ENCODE measurements at regions not wholly inside any gene's neighbourhood (a gene's known extent, or its start where the extent isn't known, plus 50 kb on each side); places are given as distances from the start of the nearest gene placed in this dataset.
A peak's percentile ranks its signal among the peaks of the same experiment; 100 is the strongest.

DNA sequence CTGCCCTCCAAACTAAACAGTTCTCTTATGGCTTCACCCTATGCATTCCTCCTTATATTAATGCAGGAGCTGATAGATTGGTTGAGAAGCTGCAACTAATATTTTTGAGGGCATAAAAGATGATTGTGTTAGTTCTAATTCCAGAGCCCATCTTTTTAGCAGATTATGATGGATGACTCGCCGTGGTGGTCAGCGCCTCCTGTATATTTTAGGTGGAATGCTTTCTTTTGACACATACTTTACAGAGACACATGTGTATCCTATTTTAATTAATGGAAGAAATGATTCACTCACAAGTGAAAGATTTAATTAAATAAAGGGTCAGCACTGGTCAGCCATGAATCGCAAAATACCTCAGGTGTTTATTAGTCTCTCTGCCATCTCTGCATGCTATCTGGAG is 120.7 kb downstream of the TM2D1 start:
- no peak for TF ChIP-seq JUND (IDR thresholded peaks at IDR 0.05; ENCODE audit: low read depth)
- in situ Hi-C loops (cut with HindIII; ENCODE audit: low pct_unique_long_range_greater_than_20kb, low sequenced_read_pairs), result no loop called here
- no peak for DNase-seq (ENCODE audit: low read depth in 1 of 2, low spot score in 1 of 2)

DNA sequence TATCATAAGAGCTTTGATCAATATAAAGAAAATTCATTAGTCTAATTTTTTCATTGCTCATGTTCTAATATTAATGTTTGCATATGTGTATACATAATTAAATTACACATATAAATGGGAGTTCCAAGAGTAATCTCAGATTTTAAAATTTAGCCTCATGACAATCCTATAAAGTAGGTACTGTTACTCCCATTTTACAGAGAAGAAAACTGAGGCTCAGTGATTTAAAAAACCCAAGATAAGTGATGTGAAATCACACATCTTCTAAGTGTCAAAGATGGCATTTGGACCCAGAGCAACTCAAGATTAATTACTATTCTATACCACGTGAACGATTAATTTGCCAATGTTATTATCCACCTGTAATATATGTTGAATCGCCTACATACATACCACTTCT is 122.3 kb downstream of the TM2D1 start:
- in situ Hi-C loops (cut with HindIII; ENCODE audit: low pct_unique_long_range_greater_than_20kb, low sequenced_read_pairs), result no loop called here
- DNase-seq (ENCODE audit: low read depth in 1 of 2, low spot score in 1 of 2), result no peak
- no peak for TF ChIP-seq JUND (IDR thresholded peaks at IDR 0.05; ENCODE audit: low read depth)

DNA sequence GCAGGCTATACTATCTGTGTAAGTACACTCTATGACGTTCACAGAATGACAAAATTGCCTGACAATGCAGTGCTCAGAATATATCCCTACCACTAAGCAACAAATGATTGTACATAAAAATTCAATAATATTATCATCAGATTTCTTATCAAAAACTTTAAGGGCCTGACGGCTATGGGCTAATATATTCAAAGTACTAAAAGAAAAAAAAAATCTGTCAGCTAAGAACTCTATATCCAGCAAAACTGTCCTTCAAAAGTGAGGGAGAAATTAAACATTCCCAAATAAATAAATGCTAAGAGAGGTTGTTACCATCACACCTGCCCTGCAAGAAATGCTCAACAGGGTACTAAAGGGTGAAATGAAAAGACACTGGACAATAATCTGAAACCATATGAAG is 127.3 kb downstream of the TM2D1 start:
- no peak for DNase-seq (ENCODE audit: low read depth in 1 of 2, low spot score in 1 of 2)
- TF ChIP-seq JUND (IDR thresholded peaks at IDR 0.05; ENCODE audit: low read depth), result no peak
- in situ Hi-C loops (cut with HindIII; ENCODE audit: low pct_unique_long_range_greater_than_20kb, low sequenced_read_pairs), result no loop called here

DNA sequence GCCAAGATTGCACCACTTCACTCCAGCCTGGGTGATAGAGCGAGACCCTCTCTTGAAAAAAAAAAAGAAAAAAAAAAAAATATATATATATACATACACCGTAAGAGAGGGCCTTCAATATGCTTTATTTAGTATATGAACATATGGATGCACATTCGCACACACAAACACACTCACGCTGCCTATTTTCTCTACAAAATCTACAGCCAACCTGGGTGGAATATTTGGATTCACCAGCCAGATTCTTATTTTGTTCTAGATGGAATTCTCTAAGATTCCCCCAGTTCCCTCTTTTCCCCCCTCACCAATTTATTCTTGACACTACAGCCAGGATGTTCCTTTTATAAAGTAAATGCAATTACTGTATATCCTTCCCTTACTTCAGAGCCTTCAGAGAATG is 131.6 kb downstream of the TM2D1 start:
- in situ Hi-C loops (cut with HindIII; ENCODE audit: low pct_unique_long_range_greater_than_20kb, low sequenced_read_pairs), result no loop called here
- no peak for TF ChIP-seq JUND (IDR thresholded peaks at IDR 0.05; ENCODE audit: low read depth)
- no peak for DNase-seq (ENCODE audit: low read depth in 1 of 2, low spot score in 1 of 2)

DNA sequence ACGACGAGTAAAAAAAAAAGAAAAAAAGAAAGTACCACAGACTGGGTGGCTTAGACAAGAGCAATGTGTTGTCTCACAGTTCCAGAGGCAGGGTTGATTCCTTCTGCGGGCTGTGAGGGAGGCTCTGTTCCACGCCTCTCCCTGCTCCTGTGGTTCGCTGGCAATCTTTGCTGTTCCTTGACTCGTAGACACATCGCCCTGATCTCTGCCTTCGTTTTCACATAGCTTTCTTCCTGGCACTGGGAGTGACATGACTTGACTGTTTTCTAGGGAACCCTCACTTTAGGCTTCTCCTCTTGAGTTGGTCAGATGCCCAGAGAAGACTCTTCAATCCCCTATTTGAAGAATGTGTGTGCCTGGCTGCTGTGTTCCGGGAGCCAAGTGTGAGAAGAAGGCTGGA is 133.6 kb downstream of the TM2D1 start:
- no peak for TF ChIP-seq JUND (IDR thresholded peaks at IDR 0.05; ENCODE audit: low read depth)
- no peak for DNase-seq (ENCODE audit: low read depth in 1 of 2, low spot score in 1 of 2)
- in situ Hi-C loops (cut with HindIII; ENCODE audit: low pct_unique_long_range_greater_than_20kb, low sequenced_read_pairs), result no loop called here

DNA sequence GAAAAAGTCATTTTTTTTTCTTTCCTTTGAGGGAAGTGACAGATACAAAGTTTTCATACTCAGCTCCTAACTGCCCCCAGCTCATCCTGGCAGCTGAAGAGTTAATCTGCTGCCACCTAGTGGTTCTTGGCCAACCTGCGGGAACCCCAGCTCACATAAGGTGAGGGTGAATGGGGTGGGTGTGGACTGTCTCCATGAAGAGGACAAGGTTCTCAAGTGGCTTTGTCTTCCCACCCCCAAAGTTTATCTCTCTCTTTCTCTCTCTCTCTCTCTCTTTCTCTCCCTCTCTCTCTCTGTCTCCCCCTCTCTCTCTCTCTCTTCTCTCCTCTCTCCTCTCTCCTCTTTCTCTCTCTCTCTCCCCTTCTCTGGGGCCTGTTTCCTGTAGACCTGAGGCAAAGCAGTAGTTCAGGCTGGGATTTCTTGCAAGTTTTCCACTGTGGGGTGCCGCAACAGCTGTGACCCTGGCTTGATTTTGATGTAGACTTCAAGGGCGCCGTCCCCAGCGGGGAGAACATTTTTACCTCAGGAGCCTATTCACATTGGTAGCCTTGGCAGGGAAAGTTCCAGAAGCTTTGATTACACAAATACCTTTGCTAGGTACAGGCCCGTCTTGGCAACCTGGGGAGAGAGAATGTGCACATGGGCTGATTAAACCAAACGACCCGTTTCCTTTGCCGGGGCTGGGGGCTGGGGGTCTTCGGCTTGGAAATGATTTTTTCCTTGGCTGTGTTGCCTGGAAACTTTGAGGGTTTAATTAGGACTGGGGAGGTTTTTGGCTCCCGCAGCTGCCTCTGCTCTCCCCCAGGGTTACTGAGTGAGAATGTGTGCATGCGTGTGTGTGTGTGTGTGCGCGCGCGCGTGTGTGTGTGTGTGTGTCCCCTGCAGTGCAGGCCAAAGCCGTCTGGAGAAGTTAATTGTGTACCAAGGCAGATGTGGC is 135.9 kb downstream of the TM2D1 start:
- in situ Hi-C loops (cut with HindIII; ENCODE audit: low pct_unique_long_range_greater_than_20kb, low sequenced_read_pairs), result no loop called here
- DNase-seq (ENCODE audit: low read depth in 1 of 2, low spot score in 1 of 2), result peak; percentile 18 to 74
- TF ChIP-seq JUND (IDR thresholded peaks at IDR 0.05; ENCODE audit: low read depth), result no peak

DNA sequence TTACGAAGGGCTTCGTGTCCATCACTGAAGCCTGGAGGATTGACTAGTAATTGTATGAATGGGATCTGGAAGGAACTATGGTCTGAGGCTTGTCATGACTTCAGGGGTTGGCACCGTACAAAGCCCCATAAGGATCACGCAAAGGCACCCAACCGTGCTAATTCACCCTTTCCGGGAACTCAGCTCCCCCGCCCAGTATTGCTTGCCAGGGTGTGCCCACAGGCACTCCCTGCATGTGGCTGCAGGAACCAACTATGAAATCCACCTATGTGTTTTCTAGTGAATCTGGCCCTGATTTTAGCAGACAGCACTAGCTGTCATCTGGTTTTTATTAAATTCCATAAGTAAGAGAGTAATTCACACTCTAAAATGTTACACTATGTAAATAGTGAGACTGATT is 139.2 kb downstream of the TM2D1 start:
- no peak for DNase-seq (ENCODE audit: low read depth in 1 of 2, low spot score in 1 of 2)
- no peak for TF ChIP-seq JUND (IDR thresholded peaks at IDR 0.05; ENCODE audit: low read depth)
- in situ Hi-C loops (cut with HindIII; ENCODE audit: low pct_unique_long_range_greater_than_20kb, low sequenced_read_pairs), result no loop called here

DNA sequence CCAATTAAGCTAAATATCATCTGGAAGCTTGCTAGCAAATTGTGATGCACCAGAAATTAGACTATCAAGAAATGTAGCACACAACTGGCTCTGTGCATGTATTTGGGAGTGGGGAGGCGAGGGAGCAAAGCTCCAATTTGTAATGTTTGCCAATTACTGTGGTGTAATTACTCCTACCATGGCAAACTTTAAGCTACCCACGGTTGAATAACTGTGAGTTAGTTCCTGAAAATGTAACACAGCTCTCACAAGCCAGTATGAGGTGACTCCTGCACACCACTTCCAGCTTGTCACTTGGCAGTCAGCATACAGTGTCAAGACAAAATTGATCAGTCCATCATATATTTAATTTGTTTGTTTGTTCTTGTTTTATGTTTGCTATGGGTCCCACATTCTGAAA is 141.2 kb downstream of the TM2D1 start:
- in situ Hi-C loops (cut with HindIII; ENCODE audit: low pct_unique_long_range_greater_than_20kb, low sequenced_read_pairs), result no loop called here
- DNase-seq (ENCODE audit: low read depth in 1 of 2, low spot score in 1 of 2), result no peak
- no peak for TF ChIP-seq JUND (IDR thresholded peaks at IDR 0.05; ENCODE audit: low read depth)

DNA sequence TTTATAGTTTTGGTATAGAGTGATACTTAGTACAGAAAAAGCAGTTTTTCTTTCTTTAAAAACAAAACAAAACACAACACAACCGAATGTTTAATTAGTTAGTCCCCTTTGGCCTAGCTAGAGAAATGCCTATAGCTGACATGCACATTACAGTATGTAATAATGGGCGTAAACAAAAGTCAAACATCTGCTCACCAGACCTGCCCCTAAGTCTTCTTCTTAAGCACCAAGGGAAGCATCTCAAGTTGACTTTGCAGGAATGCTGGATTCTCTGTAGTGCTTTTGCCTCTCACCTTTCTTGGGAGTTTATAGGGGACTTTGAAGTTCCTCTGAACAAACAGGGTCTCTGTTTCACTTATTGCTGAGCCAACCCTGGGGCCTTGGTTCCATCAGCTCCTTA is 143.7 kb downstream of the TM2D1 start:
- in situ Hi-C loops (cut with HindIII; ENCODE audit: low pct_unique_long_range_greater_than_20kb, low sequenced_read_pairs), result no loop called here
- DNase-seq (ENCODE audit: low read depth in 1 of 2, low spot score in 1 of 2), result no peak
- no peak for TF ChIP-seq JUND (IDR thresholded peaks at IDR 0.05; ENCODE audit: low read depth)

DNA sequence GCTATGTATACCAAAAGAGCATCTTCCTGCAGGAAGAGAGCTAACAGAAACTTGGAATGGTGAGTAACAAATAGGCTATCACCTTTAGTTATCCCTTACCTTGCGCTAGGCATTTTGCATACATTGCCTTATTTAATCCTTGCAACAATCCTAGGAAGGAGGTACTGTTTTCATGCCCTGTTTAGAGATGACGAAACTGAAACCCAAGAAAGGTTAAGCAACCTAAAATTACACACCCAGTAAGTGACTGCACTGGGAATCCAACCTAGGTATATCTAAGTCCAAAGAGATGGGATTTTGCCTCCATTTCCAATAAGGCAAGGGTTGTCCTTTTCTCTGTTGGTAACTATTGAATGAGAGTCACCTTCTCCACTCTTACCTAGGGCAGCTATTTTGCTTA is 144.5 kb downstream of the TM2D1 start:
- no peak for TF ChIP-seq JUND (IDR thresholded peaks at IDR 0.05; ENCODE audit: low read depth)
- DNase-seq (ENCODE audit: low read depth in 1 of 2, low spot score in 1 of 2), result no peak
- in situ Hi-C loops (cut with HindIII; ENCODE audit: low pct_unique_long_range_greater_than_20kb, low sequenced_read_pairs), result no loop called here

DNA sequence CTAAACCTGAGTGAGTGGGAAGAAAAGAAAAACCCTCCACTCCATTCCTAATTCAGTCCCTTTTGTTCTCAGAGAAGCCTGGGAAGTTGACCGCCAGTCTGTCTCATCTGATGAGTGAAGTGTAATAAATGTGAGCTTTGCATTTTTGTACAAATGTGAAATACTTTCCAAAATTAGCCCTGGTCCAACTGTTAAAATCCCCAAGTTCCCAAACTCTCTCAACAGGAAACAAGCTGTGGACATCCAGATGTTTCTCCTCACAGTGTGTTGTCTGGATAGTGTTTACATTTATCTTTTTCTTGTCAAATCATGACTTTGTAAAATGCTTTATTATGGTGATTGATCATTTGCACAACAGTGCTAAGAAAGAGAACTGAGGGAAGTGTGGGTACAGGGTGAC is 145.1 kb downstream of the TM2D1 start:
- in situ Hi-C loops (cut with HindIII; ENCODE audit: low pct_unique_long_range_greater_than_20kb, low sequenced_read_pairs), result no loop called here
- TF ChIP-seq JUND (IDR thresholded peaks at IDR 0.05; ENCODE audit: low read depth), result no peak
- DNase-seq (ENCODE audit: low read depth in 1 of 2, low spot score in 1 of 2), result no peak

DNA sequence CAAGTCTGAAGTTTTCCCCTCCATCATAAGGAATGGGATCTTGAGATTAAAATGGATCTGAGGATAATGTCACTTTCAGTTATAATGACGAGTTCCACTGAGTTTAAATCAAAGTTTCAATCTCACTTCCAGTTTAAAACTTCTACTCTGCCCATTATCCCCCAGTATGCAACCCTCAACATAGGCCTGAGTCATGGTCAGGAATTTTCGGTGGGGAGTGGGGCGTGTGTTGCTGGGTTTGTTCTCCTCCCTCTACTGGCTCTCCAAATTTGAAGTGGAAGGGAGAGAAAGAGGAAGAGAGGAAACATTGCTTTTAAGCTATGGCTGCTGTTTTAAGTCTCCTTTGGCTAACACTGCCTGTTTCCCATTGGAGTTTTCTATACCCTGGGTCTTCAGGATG is 152.9 kb downstream of the TM2D1 start:
- in situ Hi-C loops (cut with HindIII; ENCODE audit: low pct_unique_long_range_greater_than_20kb, low sequenced_read_pairs), result no loop called here
- no peak for TF ChIP-seq JUND (IDR thresholded peaks at IDR 0.05; ENCODE audit: low read depth)
- no peak for DNase-seq (ENCODE audit: low read depth in 1 of 2, low spot score in 1 of 2)

DNA sequence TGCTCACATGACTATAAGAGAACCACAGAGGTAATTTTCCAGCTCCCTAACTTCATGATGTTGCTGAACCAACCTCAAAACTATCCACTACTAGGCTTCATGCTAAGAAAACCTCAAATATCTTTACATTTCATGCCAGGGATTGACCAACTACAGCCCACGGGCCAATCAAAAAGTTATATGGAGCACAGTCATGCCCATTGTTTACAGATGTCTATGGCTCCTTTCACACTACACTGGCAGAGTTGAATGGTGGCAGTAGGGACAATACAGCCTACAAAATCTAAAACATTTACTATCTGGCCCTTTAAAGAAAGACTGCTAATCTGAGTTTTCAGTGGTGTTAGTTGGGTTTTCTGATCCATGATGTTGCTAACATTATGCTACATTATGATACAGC is 154.8 kb downstream of the TM2D1 start:
- in situ Hi-C loops (cut with HindIII; ENCODE audit: low pct_unique_long_range_greater_than_20kb, low sequenced_read_pairs), result no loop called here
- no peak for TF ChIP-seq JUND (IDR thresholded peaks at IDR 0.05; ENCODE audit: low read depth)
- DNase-seq (ENCODE audit: low read depth in 1 of 2, low spot score in 1 of 2), result no peak

DNA sequence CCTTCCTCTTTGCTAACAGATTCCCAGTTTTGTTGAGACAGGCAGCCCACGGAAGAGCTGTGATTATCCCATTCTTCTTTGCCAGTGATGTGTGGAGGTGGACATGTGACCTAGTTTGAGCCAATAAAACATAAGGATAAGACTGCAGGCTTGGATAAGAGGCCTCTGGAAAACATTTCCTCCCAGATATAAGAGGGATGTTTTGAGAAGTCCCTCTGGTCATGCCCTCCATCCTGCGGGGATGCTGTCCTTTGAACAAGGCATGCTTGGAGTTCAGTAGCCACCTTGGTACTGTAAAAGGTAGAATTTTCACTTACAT is 155.7 kb downstream of the TM2D1 start:
- no peak for TF ChIP-seq JUND (IDR thresholded peaks at IDR 0.05; ENCODE audit: low read depth)
- DNase-seq (ENCODE audit: low read depth in 1 of 2, low spot score in 1 of 2), result no peak
- in situ Hi-C loops (cut with HindIII; ENCODE audit: low pct_unique_long_range_greater_than_20kb, low sequenced_read_pairs), result no loop called here
